ENCODE measurements at regions not wholly inside any gene's neighbourhood (a gene's known extent, or its start where the extent isn't known, plus 50 kb on each side); places are given as distances from the start of the nearest gene placed in this dataset.

DNA sequence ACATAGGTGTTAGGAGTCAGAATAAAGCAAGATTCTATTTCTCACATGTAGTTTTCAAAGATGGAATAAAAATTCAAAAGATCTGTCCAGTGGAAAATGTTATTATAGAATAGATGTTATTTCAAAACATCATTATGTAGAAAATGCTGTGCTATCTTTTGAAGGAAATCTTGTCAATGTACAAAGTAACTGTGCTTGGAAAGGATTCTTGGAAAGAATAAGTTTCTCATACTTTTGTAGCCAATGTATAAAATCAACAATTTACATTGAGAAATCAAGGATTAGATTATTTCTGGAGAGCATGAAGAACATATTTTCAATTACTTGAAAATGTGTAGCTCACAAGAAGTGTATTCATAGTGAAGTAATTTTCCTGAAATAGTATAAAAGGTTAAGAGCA is 532.5 kb upstream of the MGAT4C start:
- no peak for DNase-seq (ENCODE audit: low read depth)
- H3K4me3 ChIP-seq (ENCODE audit: low read depth, low read length), result no peak overlapping the region
- TF ChIP-seq, protein P1, sequence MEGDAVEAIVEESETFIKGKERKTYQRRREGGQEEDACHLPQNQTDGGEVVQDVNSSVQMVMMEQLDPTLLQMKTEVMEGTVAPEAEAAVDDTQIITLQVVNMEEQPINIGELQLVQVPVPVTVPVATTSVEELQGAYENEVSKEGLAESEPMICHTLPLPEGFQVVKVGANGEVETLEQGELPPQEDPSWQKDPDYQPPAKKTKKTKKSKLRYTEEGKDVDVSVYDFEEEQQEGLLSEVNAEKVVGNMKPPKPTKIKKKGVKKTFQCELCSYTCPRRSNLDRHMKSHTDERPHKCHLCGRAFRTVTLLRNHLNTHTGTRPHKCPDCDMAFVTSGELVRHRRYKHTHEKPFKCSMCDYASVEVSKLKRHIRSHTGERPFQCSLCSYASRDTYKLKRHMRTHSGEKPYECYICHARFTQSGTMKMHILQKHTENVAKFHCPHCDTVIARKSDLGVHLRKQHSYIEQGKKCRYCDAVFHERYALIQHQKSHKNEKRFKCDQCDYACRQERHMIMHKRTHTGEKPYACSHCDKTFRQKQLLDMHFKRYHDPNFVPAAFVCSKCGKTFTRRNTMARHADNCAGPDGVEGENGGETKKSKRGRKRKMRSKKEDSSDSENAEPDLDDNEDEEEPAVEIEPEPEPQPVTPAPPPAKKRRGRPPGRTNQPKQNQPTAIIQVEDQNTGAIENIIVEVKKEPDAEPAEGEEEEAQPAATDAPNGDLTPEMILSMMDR (IDR thresholded peaks at IDR 0.05; ENCODE audit: insufficient read depth, low read depth, low read length, missing control alignments), result no peak

DNA sequence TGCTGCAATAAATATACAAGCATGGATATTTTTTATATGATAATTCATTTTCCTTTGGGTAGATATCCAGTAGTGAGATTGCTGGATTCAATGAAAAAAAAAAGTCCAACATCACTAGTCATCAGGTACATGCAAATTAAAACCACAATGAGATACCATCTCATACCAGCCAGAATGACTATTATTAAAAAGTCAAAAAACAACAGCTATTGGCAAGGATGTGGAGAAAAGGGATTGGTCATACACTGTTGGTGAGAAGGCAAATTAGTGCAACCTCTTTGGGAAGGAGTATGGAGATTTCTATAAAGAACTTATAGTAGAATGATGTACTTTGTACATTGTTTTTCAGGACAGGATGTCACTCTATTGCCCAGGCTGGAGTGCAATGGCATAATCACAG is 531.2 kb upstream of the MGAT4C start:
- H3K4me3 ChIP-seq (ENCODE audit: low read depth, low read length), result no peak overlapping the region
- TF ChIP-seq, protein P1 (IDR thresholded peaks at IDR 0.05; ENCODE audit: insufficient read depth, low read depth, low read length, missing control alignments), result no peak
- no peak for DNase-seq (ENCODE audit: low read depth)

DNA sequence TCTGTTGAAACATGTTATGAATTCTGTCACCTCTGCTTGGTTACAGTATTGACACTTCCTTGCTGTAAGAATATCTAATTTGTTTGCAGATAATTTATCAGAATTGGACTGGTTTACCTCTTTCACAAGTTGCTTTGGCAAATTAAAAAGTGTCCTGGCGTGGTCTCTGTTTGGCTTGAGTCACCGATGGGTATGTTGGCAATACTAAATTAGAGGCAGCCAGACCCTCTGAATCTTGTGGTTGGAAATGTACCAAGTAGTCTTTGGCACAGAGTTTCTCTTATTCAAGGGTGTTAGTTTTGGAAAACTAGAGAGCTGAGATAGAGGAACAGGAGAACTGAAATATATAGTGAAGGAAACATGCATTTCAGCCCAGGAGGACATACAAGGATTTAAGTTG is 521.1 kb upstream of the MGAT4C start:
- no peak overlapping the region for H3K4me3 ChIP-seq (ENCODE audit: low read depth, low read length)
- DNase-seq (ENCODE audit: low read depth), result no peak
- TF ChIP-seq, protein P1 (IDR thresholded peaks at IDR 0.05; ENCODE audit: insufficient read depth, low read depth, low read length, missing control alignments), result no peak

DNA sequence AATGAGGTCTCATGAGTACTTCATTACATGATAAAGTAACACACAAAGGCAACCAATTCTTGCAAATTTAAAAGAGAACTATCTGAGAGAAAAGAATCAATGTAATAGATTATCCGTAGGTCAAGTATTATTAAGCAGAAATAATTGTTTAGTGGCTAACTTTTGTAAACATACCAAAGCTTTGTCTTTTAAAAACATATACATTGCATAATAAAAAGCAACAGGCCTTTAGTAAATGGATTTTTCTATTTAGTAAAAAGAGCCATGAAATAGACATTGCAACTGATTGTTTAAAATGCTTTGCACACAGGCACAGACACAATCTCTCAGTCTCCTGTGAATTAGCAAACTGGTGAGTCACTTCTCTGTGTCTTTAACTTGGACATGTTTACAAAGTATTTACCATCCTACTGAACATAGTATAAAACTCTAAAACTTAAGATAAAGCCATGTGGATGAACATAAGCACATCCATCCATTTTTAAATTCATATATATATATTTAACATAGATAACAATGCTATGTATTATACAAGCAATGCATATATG is 518.7 kb upstream of the MGAT4C start:
- H3K4me3 ChIP-seq (ENCODE audit: low read depth, low read length), result no peak overlapping the region
- DNase-seq (ENCODE audit: low read depth), result no peak
- TF ChIP-seq, protein P1 (IDR thresholded peaks at IDR 0.05; ENCODE audit: insufficient read depth, low read depth, low read length, missing control alignments), result no peak

DNA sequence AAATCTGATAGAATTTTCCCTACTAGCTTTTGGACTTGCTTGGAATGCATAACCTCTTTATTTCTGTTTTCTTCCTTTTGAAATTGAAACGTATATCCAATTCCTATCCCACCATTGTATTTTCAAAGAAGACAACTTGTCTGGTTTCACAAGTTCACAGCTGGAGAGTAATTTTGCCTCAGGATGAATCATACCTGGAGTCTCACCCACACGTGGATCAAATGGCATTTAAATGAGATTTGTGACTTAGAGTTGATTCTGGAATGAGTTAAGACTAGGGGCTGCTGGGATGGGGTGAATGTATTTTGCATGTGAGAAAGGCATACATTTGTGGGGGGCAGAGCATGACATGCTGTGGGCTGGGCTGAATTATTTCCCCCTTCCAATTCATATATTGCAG is 516.5 kb upstream of the MGAT4C start:
- no peak for DNase-seq (ENCODE audit: low read depth)
- no peak overlapping the region for H3K4me3 ChIP-seq (ENCODE audit: low read depth, low read length)
- TF ChIP-seq, protein P1 (IDR thresholded peaks at IDR 0.05; ENCODE audit: insufficient read depth, low read depth, low read length, missing control alignments), result no peak

DNA sequence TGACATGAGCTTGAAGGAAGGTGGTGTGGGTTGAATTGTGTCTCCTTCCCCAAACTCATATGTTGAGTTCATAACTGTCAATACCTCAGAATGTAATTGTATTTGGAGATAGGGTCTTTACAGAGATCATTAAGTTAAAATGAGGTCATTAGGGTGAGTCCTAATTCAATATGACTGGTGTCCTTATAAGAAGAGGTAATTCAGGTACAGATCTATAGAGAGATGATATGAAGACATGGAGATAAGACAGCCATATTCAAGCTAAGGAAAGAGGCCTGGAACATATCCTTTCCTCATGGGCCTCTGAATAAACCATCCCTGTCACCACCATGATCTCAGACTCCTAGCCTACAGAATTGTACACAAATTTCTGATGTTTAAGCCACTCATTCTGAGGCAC is 514.7 kb upstream of the MGAT4C start:
- no peak overlapping the region for H3K4me3 ChIP-seq (ENCODE audit: low read depth, low read length)
- TF ChIP-seq, protein P1 (IDR thresholded peaks at IDR 0.05; ENCODE audit: insufficient read depth, low read depth, low read length, missing control alignments), result no peak
- DNase-seq (ENCODE audit: low read depth), result no peak

DNA sequence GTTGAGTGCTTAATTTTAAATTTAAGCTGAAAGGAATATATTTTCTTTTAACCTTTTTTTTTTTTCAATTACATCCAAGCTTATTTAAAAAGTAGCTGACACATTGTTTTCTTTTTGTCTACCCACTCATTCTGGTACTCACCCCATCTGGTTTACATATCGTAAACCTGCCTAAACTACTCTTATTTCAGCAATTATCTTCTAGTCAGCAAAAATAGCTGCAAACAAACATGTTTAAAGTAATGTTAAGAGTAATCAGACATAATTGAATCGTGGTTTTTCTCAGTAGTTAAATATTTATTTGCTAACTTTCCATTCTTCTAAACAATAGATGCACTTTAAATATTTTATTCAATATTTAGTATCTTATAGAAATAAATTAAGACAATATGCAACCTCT is 492.7 kb upstream of the MGAT4C start:
- no peak for DNase-seq (ENCODE audit: low read depth)

More for the DNA sequence above, 492.7 kb upstream of the MGAT4C start:
- TF ChIP-seq, protein P1 (IDR thresholded peaks at IDR 0.05; ENCODE audit: insufficient read depth, low read depth, low read length, missing control alignments), result no peak
- no peak overlapping the region for H3K4me3 ChIP-seq (ENCODE audit: low read depth, low read length)

Measured in GM12865 (cell line).